ENCODE measurements at regions not wholly inside any gene's neighbourhood (a gene's known extent, or its start where the extent isn't known, plus 50 kb on each side); places are given as distances from the start of the nearest gene placed in this dataset.
"Not testable (repeated sequence)": the region's sequence is repeated elsewhere in the genome, so short reads cannot be mapped to it uniquely, and the experiment has no call there.

GRCh38 chr13:65308729-65309128, 1921.4 kb downstream of the PCDH9 start:
- TF ChIP-seq, protein P1, sequence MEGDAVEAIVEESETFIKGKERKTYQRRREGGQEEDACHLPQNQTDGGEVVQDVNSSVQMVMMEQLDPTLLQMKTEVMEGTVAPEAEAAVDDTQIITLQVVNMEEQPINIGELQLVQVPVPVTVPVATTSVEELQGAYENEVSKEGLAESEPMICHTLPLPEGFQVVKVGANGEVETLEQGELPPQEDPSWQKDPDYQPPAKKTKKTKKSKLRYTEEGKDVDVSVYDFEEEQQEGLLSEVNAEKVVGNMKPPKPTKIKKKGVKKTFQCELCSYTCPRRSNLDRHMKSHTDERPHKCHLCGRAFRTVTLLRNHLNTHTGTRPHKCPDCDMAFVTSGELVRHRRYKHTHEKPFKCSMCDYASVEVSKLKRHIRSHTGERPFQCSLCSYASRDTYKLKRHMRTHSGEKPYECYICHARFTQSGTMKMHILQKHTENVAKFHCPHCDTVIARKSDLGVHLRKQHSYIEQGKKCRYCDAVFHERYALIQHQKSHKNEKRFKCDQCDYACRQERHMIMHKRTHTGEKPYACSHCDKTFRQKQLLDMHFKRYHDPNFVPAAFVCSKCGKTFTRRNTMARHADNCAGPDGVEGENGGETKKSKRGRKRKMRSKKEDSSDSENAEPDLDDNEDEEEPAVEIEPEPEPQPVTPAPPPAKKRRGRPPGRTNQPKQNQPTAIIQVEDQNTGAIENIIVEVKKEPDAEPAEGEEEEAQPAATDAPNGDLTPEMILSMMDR (IDR thresholded peaks at IDR 0.05): not testable (repeated sequence)
- not testable (repeated sequence) for TF ChIP-seq POLR2A (IDR thresholded peaks at IDR 0.05)

Data from ovary (tissue), 3 donors.